GM12878 (cell line): ENCODE measurements at regions not wholly inside any gene's neighbourhood (a gene's known extent, or its start where the extent isn't known, plus 50 kb on each side); places are given as distances from the start of the nearest gene placed in this dataset.

Source experiments
- BMI1 ChIP-seq: fragments of 450-650 bp; IDR thresholded peaks from 2 replicates; pipeline ENCODE4 v1.6.1; 2016; ENCODE audit warnings: mild to moderate bottlenecking, moderate library complexity, borderline replicate concordance
- CTCF ChIP-seq, 3 experiments: IDR thresholded peaks in 2 of 3; conservative IDR thresholded peaks in 1 of 3; 2 replicates each; pipeline ENCODE4 v1.5.1; 2011; ENCODE audit warnings: low read depth in 3 of 3, low read length in 3 of 3, mild to moderate bottlenecking in 3 of 3, control low read depth in 2 of 3, moderate library complexity in 2 of 3, inconsistent platforms in 1 of 3, mixed read lengths in 1 of 3; ENCODE audit not compliant: control insufficient read depth in 2 of 3, insufficient read depth in 1 of 3; ENCODE audit errors: extremely low read depth in 1 of 3
- EGR1 ChIP-seq, 2 experiments: IDR thresholded peaks; 1 replicate in 1 of 2; 2 replicates in 1 of 2; pipeline ENCODE4 v1.6.1; 2011 to 2012; ENCODE audit warnings: low read depth in 2 of 2, low read length in 2 of 2, borderline replicate concordance in 1 of 2, mild to moderate bottlenecking in 1 of 2, moderate library complexity in 1 of 2
- JUNB ChIP-seq: IDR thresholded peaks from 2 replicates; pipeline ENCODE4 v1.6.1; 2016; ENCODE audit warnings: antibody characterized with exemption, mild to moderate bottlenecking
- SMC3 ChIP-seq: IDR thresholded peaks from 2 replicates; pipeline ENCODE4 v1.6.1; 2011; ENCODE audit warnings: low read length, improper control_type of control experiment, borderline replicate concordance
- ZNF207 ChIP-seq: fragments of 450-650 bp; IDR thresholded peaks from 2 replicates; pipeline ENCODE4 v1.6.1; 2014; ENCODE audit warnings: antibody characterized with exemption, mild to moderate bottlenecking, borderline replicate concordance

DNA sequence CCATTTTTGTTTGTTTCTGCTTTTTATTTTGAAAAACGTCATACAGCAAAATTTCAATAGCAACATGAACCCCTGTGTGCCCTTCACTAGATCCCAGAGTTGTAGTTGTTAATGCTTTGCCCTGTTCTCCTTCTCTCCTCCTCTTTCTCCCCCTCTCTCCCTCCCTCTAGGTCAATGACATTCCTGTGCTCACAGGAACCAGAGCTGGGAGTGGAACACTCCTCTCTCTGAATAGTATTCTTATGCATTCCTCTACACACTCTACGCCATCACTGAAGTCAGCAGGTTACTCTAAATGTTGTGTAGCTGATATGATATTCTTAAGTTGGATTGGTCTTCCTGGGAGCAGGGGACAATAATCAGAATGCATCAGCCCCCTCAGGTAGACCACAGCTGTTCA lies 243.4 kb downstream of the SYK start:
- TF ChIP-seq BMI1 (no peak), JUNB (no peak), SMC3 (no peak), CTCF (IDR thresholded peaks at IDR 0.05 in 2 of 3, conservative IDR thresholded peaks at IDR 0.05 in 1 of 3; ENCODE audit: control insufficient read depth in 2 of 3, extremely low read depth in 1 of 3, insufficient read depth in 1 of 3, low read depth in 3 of 3, low read length in 3 of 3) (no peak), EGR1 (IDR thresholded peaks at IDR 0.05; ENCODE audit: borderline replicate concordance in 1 of 2, low read depth in 2 of 2, low read length in 2 of 2) (no peak), ZNF207 (no peak)
